ENCODE measurements at regions not wholly inside any gene's neighbourhood (a gene's known extent, or its start where the extent isn't known, plus 50 kb on each side); places are given as distances from the start of the nearest gene placed in this dataset.

GRCh38 chr15:70259640-70260508, 162.2 kb upstream of the TLE3 start:
- peaks cover 7% of the 10 kb centered on the region for H3K36me3 Mint-ChIP-seq (ENCODE audit: unreplicated experiment)
- no peak for DNase-seq
- no peaks in the 10 kb centered on the region for H3K9me3 Mint-ChIP-seq (ENCODE audit: unreplicated experiment)
- peaks cover 8% of the 10 kb centered on the region for H3K27me3 Mint-ChIP-seq (ENCODE audit: unreplicated experiment)
- TF ChIP-seq CTCF (IDR thresholded peaks at IDR 0.05; ENCODE audit: partially characterized antibody, unreplicated experiment) = no peak
- H3K4me1 Mint-ChIP-seq (ENCODE audit: low read depth, unreplicated experiment) = peaks cover 29% of the 10 kb centered on the region
- no peak overlapping the region for H3K4me3 Mint-ChIP-seq (ENCODE audit: unreplicated experiment)
- peak overlapping the region; percentile 52 for H3K27ac Mint-ChIP-seq (ENCODE audit: unreplicated experiment)

- H3K27me3 Mint-ChIP-seq (ENCODE audit: unreplicated experiment) = peaks cover 8% of the 10 kb centered on the region
- no peak overlapping the region for H3K4me3 Mint-ChIP-seq (ENCODE audit: unreplicated experiment)
- TF ChIP-seq CTCF (IDR thresholded peaks at IDR 0.05; ENCODE audit: partially characterized antibody, unreplicated experiment) = no peak
- H3K27ac Mint-ChIP-seq (ENCODE audit: unreplicated experiment) = peak overlapping the region; percentile 8
- H3K36me3 Mint-ChIP-seq (ENCODE audit: unreplicated experiment) = peaks cover 7% of the 10 kb centered on the region
- DNase-seq = peak; percentile 68
- H3K4me1 Mint-ChIP-seq (ENCODE audit: low read depth, unreplicated experiment) = peaks cover 29% of the 10 kb centered on the region
- no peaks in the 10 kb centered on the region for H3K9me3 Mint-ChIP-seq (ENCODE audit: unreplicated experiment)
These were observed 161.3 kb upstream of the TLE3 start for GRCh38 chr15:70259028-70259424.

GRCh38 chr15:70258369-70259027, 160.8 kb upstream of the TLE3 start:
- Mint-ChIP-seq H3K27ac (ENCODE audit: unreplicated experiment) (no peak overlapping the region), H3K9me3 (ENCODE audit: unreplicated experiment) (no peaks in the 10 kb centered on the region), H3K4me1 (ENCODE audit: low read depth, unreplicated experiment) (peaks cover 26% of the 10 kb centered on the region), H3K27me3 (ENCODE audit: unreplicated experiment) (peaks cover 8% of the 10 kb centered on the region), H3K36me3 (ENCODE audit: unreplicated experiment) (peaks cover 7% of the 10 kb centered on the region), H3K4me3 (ENCODE audit: unreplicated experiment) (no peak overlapping the region)
- no peak for DNase-seq
- TF ChIP-seq CTCF (IDR thresholded peaks at IDR 0.05; ENCODE audit: partially characterized antibody, unreplicated experiment) = no peak

- Mint-ChIP-seq H3K27me3 (ENCODE audit: unreplicated experiment) (peaks cover 10% of the 10 kb centered on the region), H3K9me3 (ENCODE audit: unreplicated experiment) (no peaks in the 10 kb centered on the region), H3K36me3 (ENCODE audit: unreplicated experiment) (peaks cover 7% of the 10 kb centered on the region), H3K4me3 (ENCODE audit: unreplicated experiment) (no peak overlapping the region), H3K27ac (ENCODE audit: unreplicated experiment) (no peak overlapping the region), H3K4me1 (ENCODE audit: low read depth, unreplicated experiment) (peaks cover 21% of the 10 kb centered on the region)
- TF ChIP-seq CTCF (IDR thresholded peaks at IDR 0.05; ENCODE audit: partially characterized antibody, unreplicated experiment) = no peak
- no peak for DNase-seq
These were observed 160.0 kb upstream of the TLE3 start for GRCh38 chr15:70257573-70258248.
